Body of pancreas (tissue), 4 donors: ENCODE measurements at regions not wholly inside any gene's neighbourhood (a gene's known extent, or its start where the extent isn't known, plus 50 kb on each side); places are given as distances from the start of the nearest gene placed in this dataset.

Source experiments
- CTCF ChIP-seq, 7 experiments: fragments of 450-650 bp in 4 of 7; fragments of 200-600 bp in 3 of 7; sonication (generic) in 3 of 7; IDR thresholded peaks; one replicate each; pipeline ENCODE4 v1.5.1; 2016 to 2019; ENCODE audit warnings: antibody characterized with exemption in 7 of 7
- POLR2A ChIP-seq, 3 donors: fragments of 450-650 bp; IDR thresholded peaks; one replicate each; pipeline ENCODE4 v1.6.1; 2016; ENCODE audit warnings: antibody characterized with exemption in 3 of 3, mild to moderate bottlenecking in 2 of 3

DNA sequence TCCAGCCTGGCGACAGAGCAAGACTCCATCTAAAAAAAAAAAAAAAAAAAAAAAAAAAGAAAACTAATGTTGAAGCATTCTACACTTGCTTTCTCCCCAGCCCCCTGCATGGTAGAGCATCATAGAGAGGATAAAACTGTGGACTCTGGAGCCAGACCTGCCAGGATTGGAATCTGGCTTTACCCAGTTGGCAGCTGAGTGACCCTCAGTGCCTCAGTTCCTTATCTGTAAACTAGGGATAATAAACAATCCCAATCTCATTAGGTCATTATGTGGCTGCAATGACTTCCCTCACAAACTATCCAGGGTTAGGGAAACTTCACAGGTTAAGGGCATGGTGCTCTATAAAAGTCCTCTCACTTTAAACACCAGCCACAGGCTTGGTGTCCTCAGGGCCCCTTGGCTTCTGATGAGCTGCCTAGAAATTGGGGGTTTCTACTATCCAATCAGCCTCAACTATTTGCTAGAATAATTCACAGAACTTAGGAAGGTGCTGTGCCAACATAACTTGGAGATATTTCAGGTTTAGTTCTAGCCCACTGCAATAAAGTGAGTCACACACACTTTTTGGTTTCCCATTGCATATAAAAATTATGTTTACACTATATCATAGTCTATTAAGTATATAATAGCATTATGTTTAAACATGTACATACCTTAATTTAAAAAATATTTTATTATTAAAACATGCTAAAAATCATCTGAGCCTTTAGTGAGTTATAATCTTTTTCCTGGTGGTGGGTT is 180.5 kb upstream of the B3GALT2 start:
- TF ChIP-seq CTCF (IDR thresholded peaks at IDR 0.05) (no peak), POLR2A (IDR thresholded peaks at IDR 0.05) (no peak)
